ENCODE measurements at regions not wholly inside any gene's neighbourhood (a gene's known extent, or its start where the extent isn't known, plus 50 kb on each side); places are given as distances from the start of the nearest gene placed in this dataset.

DNA sequence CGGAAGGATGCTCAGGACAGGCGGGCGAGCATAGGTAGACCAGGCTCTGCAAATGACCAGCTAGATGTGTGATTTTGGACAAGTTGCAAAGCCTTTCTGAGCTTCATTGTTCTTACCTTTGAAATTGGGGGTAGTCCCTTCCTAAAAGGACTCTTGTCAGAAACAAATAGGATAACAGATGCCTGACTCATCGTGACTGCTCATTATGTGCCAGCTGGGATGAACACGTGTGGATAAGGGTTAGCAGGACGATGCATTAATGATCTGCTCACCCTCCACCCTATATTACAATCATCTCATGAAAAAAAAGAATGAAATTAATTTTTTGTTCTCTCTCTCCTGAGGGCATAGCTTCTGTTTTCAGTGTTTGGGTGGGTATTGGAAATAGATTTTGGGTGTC is 223.4 kb downstream of the NR2F2 start:
- no peak for TF ChIP-seq TAF1 (IDR thresholded peaks at IDR 0.05; ENCODE audit: low read depth)
- no peak for TF ChIP-seq YY1 (IDR thresholded peaks at IDR 0.05; ENCODE audit: low read depth)
